HUES48 (cell line): ENCODE measurements at regions not wholly inside any gene's neighbourhood (a gene's known extent, or its start where the extent isn't known, plus 50 kb on each side); places are given as distances from the start of the nearest gene placed in this dataset.

Source experiments
- H3K27ac ChIP-seq: one replicate; pipeline ENCODE4 v1.7.0; 2013; ENCODE audit warnings: low read depth, low read length, inconsistent platforms
- H3K27me3 ChIP-seq: 2 replicates; pipeline ENCODE4 v1.6.1; 2013; ENCODE audit warnings: mild to moderate bottlenecking, low read length; ENCODE audit not compliant: control insufficient read depth, insufficient read depth
- H3K36me3 ChIP-seq: 2 replicates; pipeline ENCODE4 v1.6.1; 2013; ENCODE audit warnings: low read length; ENCODE audit not compliant: control insufficient read depth, insufficient read depth
- H3K4me1 ChIP-seq: 2 replicates; pipeline ENCODE4 v1.6.1; 2013; ENCODE audit warnings: mild to moderate bottlenecking, low read length; ENCODE audit not compliant: control insufficient read depth, insufficient read depth
- H3K4me3 ChIP-seq: 2 replicates; pipeline ENCODE4 v1.5.1; 2013; ENCODE audit warnings: mild to moderate bottlenecking, low read depth, low read length
- H3K9ac ChIP-seq: 2 replicates; pipeline ENCODE4 v1.6.1; 2013; ENCODE audit warnings: mild to moderate bottlenecking, low read depth, low read length, moderate library complexity
- H3K9me3 ChIP-seq: 2 replicates; pipeline ENCODE4 v1.6.1; 2013; ENCODE audit warnings: low read length; ENCODE audit not compliant: control insufficient read depth, insufficient read depth

DNA sequence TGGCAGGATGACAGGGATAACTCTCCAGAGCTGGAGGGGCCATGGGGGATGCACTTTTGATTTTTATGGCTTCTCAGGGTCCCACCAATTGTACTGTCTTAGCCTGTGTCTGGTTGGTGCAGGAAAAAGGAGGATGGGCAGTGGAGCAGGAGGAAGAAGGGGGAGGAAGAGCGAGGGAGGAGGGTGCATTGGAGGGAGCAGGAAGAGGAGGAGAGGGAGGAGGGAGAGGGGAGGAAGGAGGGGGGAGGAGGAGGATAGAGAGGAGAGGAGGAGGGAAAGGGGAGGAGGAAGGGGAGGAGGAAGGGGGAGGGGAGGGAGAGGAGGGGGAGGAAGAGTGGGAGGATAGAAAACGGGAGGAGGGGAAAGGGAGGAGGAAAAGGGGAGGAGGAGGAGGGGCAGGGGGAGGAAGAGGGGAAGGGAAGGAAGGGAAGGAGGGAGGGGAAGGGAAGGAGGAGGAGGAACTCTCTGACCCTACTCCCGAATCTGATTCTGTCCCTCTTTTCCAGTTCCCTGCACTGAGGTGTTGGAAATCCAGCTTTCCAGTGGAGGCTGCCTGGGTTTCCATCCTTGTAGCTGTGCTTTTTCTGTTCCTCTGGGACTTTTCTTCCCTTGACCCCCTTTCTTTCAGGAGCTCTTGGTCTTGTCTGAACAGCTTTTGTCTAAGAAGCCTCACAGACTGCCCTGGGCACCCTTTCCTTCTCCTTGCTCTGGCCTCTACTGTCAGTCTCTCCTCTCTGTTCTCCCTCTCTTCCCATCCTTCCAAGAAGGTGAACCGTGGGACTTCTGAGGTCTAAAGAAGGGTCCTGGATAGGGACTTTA lies 149.4 kb downstream of the DHX35 start:
- Histone ChIP-seq H3K27me3 (no peaks in the 10 kb centered on the region), H3K4me3 (no peak overlapping the region), H3K9me3 (no peaks in the 10 kb centered on the region), H3K4me1 (peaks cover 19% of the 10 kb centered on the region), H3K9ac (no peak overlapping the region), H3K27ac (no peak overlapping the region), H3K36me3 (no peaks in the 10 kb centered on the region)

DNA sequence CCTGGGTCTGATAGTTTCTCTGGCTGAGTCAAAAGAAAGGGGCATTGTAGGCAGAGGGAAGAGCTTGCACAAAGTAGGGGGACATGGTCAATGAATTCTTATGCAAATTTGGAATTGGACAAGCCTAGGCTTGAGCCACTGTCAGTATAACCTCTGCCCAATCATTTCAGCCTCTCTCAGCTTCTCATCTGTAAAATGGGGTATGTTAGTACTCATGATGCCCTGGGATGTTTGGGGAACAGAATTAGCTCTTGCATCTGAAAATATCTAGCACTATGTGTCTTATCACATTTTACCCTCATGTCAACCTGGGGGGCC lies 148.6 kb downstream of the DHX35 start:
- Histone ChIP-seq H3K9ac (no peak overlapping the region), H3K36me3 (no peaks in the 10 kb centered on the region), H3K9me3 (no peaks in the 10 kb centered on the region), H3K4me3 (no peak overlapping the region), H3K27me3 (no peaks in the 10 kb centered on the region), H3K27ac (no peak overlapping the region), H3K4me1 (peaks cover 19% of the 10 kb centered on the region)

DNA sequence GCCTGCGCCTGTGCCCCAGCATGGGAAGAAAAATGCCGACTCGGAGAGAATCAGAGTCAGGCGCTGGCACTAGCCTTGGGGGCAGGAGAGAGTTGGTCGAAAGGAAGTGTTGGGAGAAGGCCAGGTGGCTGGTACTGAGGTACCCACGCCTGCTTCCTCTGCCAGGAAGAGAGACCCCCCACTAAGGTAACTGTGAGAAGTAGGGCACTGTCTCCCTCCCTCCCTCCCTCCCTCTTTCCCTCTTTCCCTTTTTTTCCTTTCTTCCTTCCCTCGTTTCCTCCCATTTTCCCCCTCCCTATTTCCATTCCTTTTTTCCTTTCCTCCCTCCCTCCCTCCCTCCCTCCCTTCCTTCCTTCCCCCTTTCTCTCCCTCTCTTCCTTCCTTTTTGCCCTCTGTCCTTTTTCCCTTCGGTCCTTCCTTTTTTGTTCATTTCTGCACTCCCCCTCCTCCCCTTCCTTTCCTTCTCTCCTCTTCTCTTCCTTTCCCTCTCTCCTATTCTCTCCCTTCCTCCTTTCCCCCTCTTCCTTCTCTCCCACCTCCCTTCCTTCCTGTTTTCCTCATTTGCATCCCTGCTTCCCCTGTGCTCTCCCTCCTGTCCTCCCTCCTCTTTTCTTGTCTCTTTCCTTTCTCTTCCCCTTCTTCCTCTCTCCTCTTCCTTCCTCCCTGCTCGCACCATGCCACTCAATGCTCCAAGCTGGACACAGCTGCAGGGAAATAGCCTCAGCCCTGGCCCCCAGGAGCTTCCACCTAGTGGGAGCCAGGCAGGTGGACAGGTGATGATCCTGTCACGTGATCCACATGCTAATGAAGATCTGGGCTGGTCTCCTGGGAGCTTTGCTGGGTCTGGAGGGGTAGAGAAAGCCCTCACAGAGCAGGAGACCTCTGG lies 148.0 kb downstream of the DHX35 start:
- Histone ChIP-seq H3K4me1 (peaks cover 19% of the 10 kb centered on the region), H3K36me3 (no peaks in the 10 kb centered on the region), H3K9ac (no peak overlapping the region), H3K9me3 (no peaks in the 10 kb centered on the region), H3K27me3 (no peaks in the 10 kb centered on the region), H3K27ac (no peak overlapping the region), H3K4me3 (no peak overlapping the region)

DNA sequence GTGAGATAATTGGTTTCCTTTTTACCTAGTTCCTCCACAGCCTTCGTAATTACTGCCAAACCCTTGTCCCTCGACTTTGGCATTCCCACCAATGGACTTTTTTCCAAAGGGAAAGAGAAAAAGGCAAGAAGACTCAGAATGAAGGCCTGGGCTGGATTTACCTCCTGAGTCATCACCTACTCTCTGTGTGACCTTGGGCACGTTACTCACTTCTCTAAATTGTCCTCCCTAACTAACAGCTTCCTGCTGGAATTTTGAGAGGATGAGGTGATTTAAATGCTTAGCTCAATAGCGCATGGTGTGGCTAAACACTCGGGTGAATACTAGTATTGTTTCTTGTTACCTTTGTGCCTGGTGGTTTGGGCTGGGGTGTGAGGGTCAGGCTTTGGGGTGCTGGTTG lies 146.6 kb downstream of the DHX35 start:
- Histone ChIP-seq H3K36me3 (no peaks in the 10 kb centered on the region), H3K4me1 (peaks cover 19% of the 10 kb centered on the region), H3K9me3 (no peaks in the 10 kb centered on the region), H3K27ac (no peak overlapping the region), H3K4me3 (no peak overlapping the region), H3K9ac (no peak overlapping the region), H3K27me3 (no peaks in the 10 kb centered on the region)

DNA sequence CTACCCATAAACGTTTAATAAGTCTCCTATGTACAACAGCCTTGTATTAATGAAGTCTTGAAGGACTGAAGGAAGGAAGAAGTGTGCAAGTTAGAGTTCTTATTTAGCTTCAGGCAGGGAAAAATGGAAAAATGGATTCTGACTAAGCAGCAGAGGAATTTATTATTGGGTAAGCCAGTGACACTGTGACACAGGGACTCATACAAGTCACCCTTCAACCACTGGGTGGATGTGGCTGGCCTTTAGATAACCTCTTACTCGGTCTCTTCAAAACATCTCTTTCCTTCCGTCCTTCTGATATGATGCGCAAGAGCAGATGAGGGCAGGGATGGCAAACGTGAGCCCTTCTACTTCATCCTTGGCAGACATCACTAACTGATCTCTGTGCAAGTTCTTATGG lies 145.6 kb downstream of the DHX35 start:
- H3K4me3 ChIP-seq, result no peak overlapping the region
- no peaks in the 10 kb centered on the region for H3K27me3 ChIP-seq
- H3K36me3 ChIP-seq, result no peaks in the 10 kb centered on the region
- H3K27ac ChIP-seq, result no peak overlapping the region
- H3K9me3 ChIP-seq, result peaks cover 3% of the 10 kb centered on the region; the same call in 1 of the 2 replicates
- no peak overlapping the region for H3K9ac ChIP-seq
- H3K4me1 ChIP-seq, result peaks cover 19% of the 10 kb centered on the region

DNA sequence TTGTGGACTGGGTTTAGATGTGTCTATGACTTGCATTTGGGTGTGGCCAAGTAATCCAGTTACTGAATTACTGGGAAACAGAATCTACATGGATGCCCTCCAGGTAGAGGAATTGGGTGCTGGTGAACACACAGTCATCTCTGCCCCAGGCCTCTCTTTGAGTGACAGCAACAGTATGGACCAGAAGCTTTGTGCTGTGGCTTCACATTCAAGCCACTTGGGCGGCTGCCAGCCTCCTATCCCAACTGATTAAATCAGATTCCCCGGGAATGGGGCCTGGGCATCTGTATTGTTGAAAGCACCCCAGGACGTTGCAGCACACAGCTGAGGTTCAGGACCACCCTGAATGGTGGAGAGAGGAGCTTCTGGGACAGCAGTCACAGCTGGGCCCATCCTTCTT lies 144.6 kb downstream of the DHX35 start:
- peaks cover 3% of the 10 kb centered on the region; the same call in 1 of the 2 replicates for H3K9me3 ChIP-seq
- no peak overlapping the region for H3K4me3 ChIP-seq
- peaks cover 13% of the 10 kb centered on the region for H3K4me1 ChIP-seq
- H3K27ac ChIP-seq, result no peak overlapping the region
- H3K9ac ChIP-seq, result no peak overlapping the region
- H3K27me3 ChIP-seq, result no peaks in the 10 kb centered on the region
- no peaks in the 10 kb centered on the region for H3K36me3 ChIP-seq

DNA sequence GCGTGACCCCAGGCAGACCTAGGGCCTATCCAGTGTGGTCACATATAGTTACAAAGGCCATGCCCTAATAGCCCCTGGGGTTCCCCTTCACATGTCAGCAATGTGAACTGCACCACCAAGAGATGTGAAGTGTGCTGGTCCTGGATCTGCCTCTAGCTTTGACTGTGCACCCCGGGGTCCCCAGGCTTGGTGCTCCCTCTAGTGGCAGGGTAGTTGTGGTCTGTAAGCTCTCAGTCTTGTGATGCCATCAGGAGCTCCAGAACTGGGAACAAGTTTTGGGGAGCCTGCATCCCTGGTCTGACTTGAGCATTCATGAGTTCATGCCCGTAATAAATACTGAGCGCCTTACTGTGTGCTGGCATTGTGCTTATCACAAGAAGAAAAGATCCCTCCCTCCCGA lies 143.4 kb downstream of the DHX35 start:
- Histone ChIP-seq H3K27ac (no peak overlapping the region), H3K4me1 (peaks cover 4% of the 10 kb centered on the region; the same call in 1 of the 2 replicates), H3K9ac (no peak overlapping the region), H3K27me3 (no peaks in the 10 kb centered on the region), H3K36me3 (no peaks in the 10 kb centered on the region), H3K4me3 (no peak overlapping the region), H3K9me3 (peaks cover 3% of the 10 kb centered on the region; the same call in 1 of the 2 replicates)

DNA sequence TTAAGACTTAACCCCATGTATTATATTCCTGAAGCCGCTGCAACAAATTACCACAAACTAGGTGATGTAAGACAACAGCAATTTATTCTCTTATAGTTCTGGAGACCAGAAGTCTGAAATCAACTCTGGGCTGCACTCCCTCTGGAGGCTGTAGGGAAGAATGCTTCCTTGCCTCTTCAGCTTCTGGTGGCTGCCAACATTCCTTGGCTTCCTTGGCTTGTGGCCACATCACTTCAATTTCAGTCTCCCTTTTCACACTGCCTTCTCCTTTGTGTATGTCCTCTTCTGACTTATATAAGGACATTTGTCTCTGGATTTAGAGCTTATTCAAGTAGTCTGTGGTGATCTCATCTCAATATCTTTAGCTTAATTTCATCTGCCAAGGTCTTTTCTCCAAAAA lies 141.6 kb downstream of the DHX35 start:
- no peaks in the 10 kb centered on the region for H3K27me3 ChIP-seq
- no peaks in the 10 kb centered on the region for H3K36me3 ChIP-seq
- no peak overlapping the region for H3K27ac ChIP-seq
- peaks cover 2% of the 10 kb centered on the region; the same call in 1 of the 2 replicates for H3K4me1 ChIP-seq
- H3K9ac ChIP-seq, result no peak overlapping the region
- no peak overlapping the region for H3K4me3 ChIP-seq
- H3K9me3 ChIP-seq, result peaks cover 3% of the 10 kb centered on the region; the same call in 1 of the 2 replicates

DNA sequence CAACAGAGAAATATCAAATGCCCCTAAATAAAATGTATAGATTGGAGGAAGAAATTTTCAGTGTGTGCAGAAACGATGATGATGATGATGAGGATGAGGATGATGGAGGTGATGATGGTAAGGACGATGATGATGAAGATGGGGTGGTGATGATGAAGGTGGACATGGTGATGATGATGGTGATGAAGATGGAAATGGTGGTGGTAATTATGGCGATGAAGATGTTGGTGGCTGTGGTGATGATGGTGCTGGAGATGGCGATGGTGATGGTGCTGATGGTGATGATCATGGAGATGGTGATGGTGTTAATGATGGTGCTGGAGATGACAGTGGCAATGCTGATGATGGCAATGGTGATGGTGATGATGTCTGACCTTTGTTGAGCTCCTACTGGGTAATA lies 141.2 kb downstream of the DHX35 start:
- no peak overlapping the region for H3K27ac ChIP-seq
- H3K36me3 ChIP-seq, result no peaks in the 10 kb centered on the region
- H3K9ac ChIP-seq, result no peak overlapping the region
- H3K27me3 ChIP-seq, result no peaks in the 10 kb centered on the region
- peaks cover 3% of the 10 kb centered on the region; the same call in 1 of the 2 replicates for H3K9me3 ChIP-seq
- no peak overlapping the region for H3K4me3 ChIP-seq
- H3K4me1 ChIP-seq, result no peaks in the 10 kb centered on the region

DNA sequence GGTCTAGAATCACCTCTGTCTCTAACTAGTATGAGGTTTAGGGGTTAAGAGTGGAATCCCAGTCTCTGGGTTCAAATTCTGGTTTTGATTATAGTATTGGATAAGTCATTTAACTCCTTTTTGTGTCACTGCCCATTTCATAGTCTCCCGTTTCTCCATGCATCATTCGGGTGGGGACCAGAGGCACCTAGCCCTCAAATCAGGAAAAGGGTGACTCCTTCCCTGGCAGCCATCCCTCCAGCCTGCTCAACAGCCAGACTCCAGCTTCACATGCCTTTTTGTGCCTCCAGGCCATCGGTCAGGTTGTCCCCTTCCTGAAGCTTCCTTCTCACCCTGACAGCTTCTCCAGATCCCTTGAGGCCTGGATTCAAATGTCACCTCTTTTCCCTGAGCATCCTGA lies 139.8 kb downstream of the DHX35 start:
- Histone ChIP-seq H3K9ac (no peak overlapping the region), H3K27me3 (no peaks in the 10 kb centered on the region), H3K36me3 (no peaks in the 10 kb centered on the region), H3K9me3 (peaks cover 3% of the 10 kb centered on the region; the same call in 1 of the 2 replicates), H3K4me3 (no peak overlapping the region), H3K27ac (no peak overlapping the region), H3K4me1 (no peaks in the 10 kb centered on the region)

DNA sequence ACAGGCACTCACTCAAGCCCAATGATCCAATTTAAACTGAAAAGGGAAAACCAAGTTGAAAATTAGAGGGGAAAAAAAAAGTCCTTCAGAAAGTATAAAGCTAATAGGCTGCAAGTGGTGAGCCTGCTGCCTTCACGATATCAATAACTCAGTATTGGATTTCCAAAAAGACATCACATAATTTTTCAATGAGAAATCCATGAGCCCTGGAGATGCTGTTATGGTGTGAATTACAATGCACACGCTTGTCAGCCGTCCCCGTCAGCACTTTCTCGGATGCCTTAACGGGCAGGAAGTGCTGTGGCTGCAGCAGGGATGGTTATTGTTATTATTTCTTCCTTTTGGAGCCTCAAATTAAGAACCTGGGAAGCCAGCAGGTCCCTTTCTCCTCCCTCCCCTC lies 138.5 kb downstream of the DHX35 start:
- no peak overlapping the region for H3K4me3 ChIP-seq

More for the DNA sequence above, 138.5 kb downstream of the DHX35 start:
- no peaks in the 10 kb centered on the region for H3K27me3 ChIP-seq
- H3K9ac ChIP-seq, result no peak overlapping the region
- no peak overlapping the region for H3K27ac ChIP-seq
- H3K4me1 ChIP-seq, result no peaks in the 10 kb centered on the region
- peaks cover 3% of the 10 kb centered on the region; the same call in 1 of the 2 replicates for H3K9me3 ChIP-seq
- no peaks in the 10 kb centered on the region for H3K36me3 ChIP-seq
